DOHH2 (cell line): ENCODE measurements at regions not wholly inside any gene's neighbourhood (a gene's known extent, or its start where the extent isn't known, plus 50 kb on each side); places are given as distances from the start of the nearest gene placed in this dataset.
"Not testable (repeated sequence)": the region's sequence is repeated elsewhere in the genome, so short reads cannot be mapped to it uniquely, and the experiment has no call there.

ENCODE experiments used
- H3F3A ChIP-seq: fragments of 200-600 bp; sonication (generic), shearing (Covaris generic); 2 replicates; pipeline ENCODE4 v1.6.0; 2016; ENCODE audit warnings: antibody characterized with exemption, mild to moderate bottlenecking; ENCODE audit not compliant: control insufficient read depth, insufficient read depth
- H3K27ac ChIP-seq: fragments of 200-600 bp; sonication (generic); 2 replicates; pipeline ENCODE4 v1.5.1; 2014; ENCODE audit warnings: low read depth, mild to moderate bottlenecking, low read length, moderate library complexity
- H3K27me3 ChIP-seq: fragments of 200-600 bp; sonication (generic); 2 replicates; pipeline ENCODE4 v1.6.1; 2014; ENCODE audit warnings: mild to moderate bottlenecking, low read length, mixed read lengths; ENCODE audit not compliant: control insufficient read depth
- H3K36me3 ChIP-seq: fragments of 200-600 bp; sonication (generic); 2 replicates; pipeline ENCODE4 v1.6.1; 2014; ENCODE audit warnings: mild to moderate bottlenecking, low read length, moderate library complexity, mixed read lengths; ENCODE audit not compliant: control insufficient read depth
- H3K4me1 ChIP-seq: fragments of 200-600 bp; sonication (generic); 2 replicates; pipeline ENCODE4 v1.6.1; 2014; ENCODE audit warnings: mild to moderate bottlenecking, low read length, mixed read lengths; ENCODE audit not compliant: control insufficient read depth
- H3K4me2 ChIP-seq: fragments of 200-600 bp; sonication (generic); 2 replicates; pipeline ENCODE4 v1.6.0; 2014; ENCODE audit warnings: mild to moderate bottlenecking, low read length, moderate library complexity
- H3K4me3 ChIP-seq: fragments of 200-600 bp; sonication (generic); 2 replicates; pipeline ENCODE4 v1.5.1; 2014; ENCODE audit warnings: mild to moderate bottlenecking, low read length, mixed read lengths
- H3K79me2 ChIP-seq: fragments of 200-600 bp; sonication (generic); 2 replicates; pipeline ENCODE4 v1.6.1; 2014; ENCODE audit warnings: mild to moderate bottlenecking, low read length, mixed read lengths; ENCODE audit not compliant: control insufficient read depth
- H3K9me2 ChIP-seq: fragments of 200-600 bp; sonication (generic); replicated peaks from 2 replicates; pipeline ENCODE4 v1.6.1; 2014; ENCODE audit warnings: mild to moderate bottlenecking, low read length, mixed read lengths; ENCODE audit not compliant: control insufficient read depth
- H3K9me3 ChIP-seq: fragments of 200-600 bp; sonication (generic); 2 replicates; pipeline ENCODE4 v1.6.1; 2014; ENCODE audit warnings: antibody characterized with exemption, low read length, mixed read lengths; ENCODE audit not compliant: control insufficient read depth, insufficient read depth
- H4K20me1 ChIP-seq: fragments of 200-600 bp; sonication (generic); 2 replicates; pipeline ENCODE4 v1.6.0; 2014; ENCODE audit warnings: low read depth, mild to moderate bottlenecking, antibody characterized with exemption, low read length, moderate library complexity; ENCODE audit not compliant: control insufficient read depth, insufficient read depth
- CTCF ChIP-seq: fragments of 200-600 bp; sonication (generic); IDR thresholded peaks from one replicate; pipeline ENCODE4 v1.5.1; 2014; ENCODE audit warnings: antibody characterized with exemption, mild to moderate bottlenecking, low read depth, low read length; ENCODE audit not compliant: poor library complexity, severe bottlenecking
- EZH2phosphoT487 ChIP-seq: fragments of 200-600 bp; sonication (generic); IDR thresholded peaks from 2 replicates; pipeline ENCODE4 v1.6.1; 2017; ENCODE audit warnings: borderline replicate concordance, mild to moderate bottlenecking, antibody characterized with exemption, low read length, moderate library complexity, mixed read lengths

DNA sequence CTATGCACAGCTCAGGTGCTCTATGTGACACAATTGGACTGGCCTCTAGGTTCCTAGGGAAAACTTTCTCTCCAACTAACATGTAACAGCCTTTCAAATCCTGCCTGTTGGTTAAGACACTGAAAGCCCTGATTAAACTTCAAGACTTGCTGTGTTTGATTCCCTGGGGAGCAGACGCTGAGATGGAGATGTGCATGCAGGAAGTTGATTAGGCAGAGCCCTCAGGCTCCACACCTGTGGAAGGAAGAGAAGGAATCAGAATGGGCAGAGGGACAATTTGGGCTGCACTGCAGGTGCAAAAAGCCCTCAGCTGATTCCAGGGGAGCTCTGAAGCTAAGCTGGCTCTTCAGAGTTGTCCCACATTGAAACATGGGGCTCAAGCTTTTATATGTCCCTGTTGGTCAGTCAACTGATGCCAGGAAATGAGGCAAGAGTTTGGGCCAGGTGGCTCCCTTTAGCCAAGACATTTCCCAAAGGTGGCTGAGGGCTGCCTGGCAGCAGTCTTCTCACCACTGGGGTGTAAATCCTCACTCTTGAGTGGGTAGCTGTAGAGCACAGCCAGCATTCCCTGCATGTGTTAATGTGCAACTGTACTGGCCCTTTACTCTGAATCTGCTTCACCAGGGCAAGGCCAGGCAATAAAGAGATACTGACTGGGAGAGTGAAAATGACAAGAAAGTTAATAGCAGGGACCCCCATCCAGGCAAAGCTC lies 199.5 kb upstream of the DDX18 start:
- Histone ChIP-seq H3K9me2 (no peaks in the 10 kb centered on the region), H3F3A (no peaks in the 10 kb centered on the region)

GRCh38 chr2:117618607-117619006 lies 195.9 kb upstream of the DDX18 start:
- H3K9me2 ChIP-seq, result no peaks in the 10 kb centered on the region
- no peak overlapping the region for H3K4me3 ChIP-seq
- H3F3A ChIP-seq, result no peaks in the 10 kb centered on the region
- no peaks in the 10 kb centered on the region for H3K9me3 ChIP-seq
- H3K4me1 ChIP-seq, result no peaks in the 10 kb centered on the region
- no peaks in the 10 kb centered on the region for H3K79me2 ChIP-seq
- no peak for TF ChIP-seq EZH2phosphoT487
- peak; percentile 14 for TF ChIP-seq CTCF
- H3K4me2 ChIP-seq, result no peak overlapping the region
- H4K20me1 ChIP-seq, result no peaks in the 10 kb centered on the region
- no peaks in the 10 kb centered on the region for H3K27me3 ChIP-seq
- no peak overlapping the region for H3K27ac ChIP-seq
- H3K36me3 ChIP-seq, result no peaks in the 10 kb centered on the region

More for the DNA sequence above, 199.5 kb upstream of the DDX18 start:
- H3K27ac ChIP-seq, result no peak overlapping the region
- H3K4me1 ChIP-seq, result no peaks in the 10 kb centered on the region
- no peak overlapping the region for H3K4me2 ChIP-seq
- no peaks in the 10 kb centered on the region for H4K20me1 ChIP-seq
- no peaks in the 10 kb centered on the region for H3K9me3 ChIP-seq
- no peaks in the 10 kb centered on the region for H3K36me3 ChIP-seq
- TF ChIP-seq EZH2phosphoT487 (no peak), CTCF (no peak)
- H3K79me2 ChIP-seq, result no peaks in the 10 kb centered on the region
- H3K27me3 ChIP-seq, result no peaks in the 10 kb centered on the region
- no peak overlapping the region for H3K4me3 ChIP-seq

GRCh38 chr2:117621326-117621725 lies 193.2 kb upstream of the DDX18 start:
- Histone ChIP-seq H3F3A (no peaks in the 10 kb centered on the region), H4K20me1 (no peaks in the 10 kb centered on the region), H3K9me3 (no peaks in the 10 kb centered on the region), H3K79me2 (no peaks in the 10 kb centered on the region), H3K36me3 (no peaks in the 10 kb centered on the region), H3K9me2 (no peaks in the 10 kb centered on the region), H3K4me1 (no peaks in the 10 kb centered on the region), H3K4me2 (no peak overlapping the region), H3K27me3 (no peaks in the 10 kb centered on the region), H3K27ac (no peak overlapping the region), H3K4me3 (no peak overlapping the region)
- no peak for TF ChIP-seq CTCF
- no peak for TF ChIP-seq EZH2phosphoT487

DNA sequence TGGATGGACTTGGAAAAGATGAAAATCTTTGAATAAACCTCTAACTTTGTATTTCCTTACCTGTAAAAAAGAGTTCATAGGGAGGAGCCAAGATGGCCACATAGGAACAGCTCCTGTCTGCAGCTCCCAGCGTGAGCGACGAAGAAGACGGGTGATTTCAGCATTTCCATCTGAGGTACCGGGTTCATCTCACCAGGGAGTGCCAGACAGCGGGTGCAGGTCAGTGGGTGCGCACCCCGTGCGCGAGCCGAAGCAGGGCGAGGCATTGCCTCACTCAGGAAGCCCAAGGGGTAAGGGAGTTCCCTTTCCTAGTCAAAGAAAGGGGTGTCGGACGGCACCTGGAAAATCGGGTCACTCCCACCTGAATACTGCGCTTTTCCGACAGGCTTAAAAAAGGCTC lies 191.3 kb upstream of the DDX18 start:
- H3F3A ChIP-seq, H3K27ac ChIP-seq, H3K4me3 ChIP-seq, H3K9me2 ChIP-seq, H3K4me1 ChIP-seq, H4K20me1 ChIP-seq, H3K27me3 ChIP-seq, H3K9me3 ChIP-seq, H3K4me2 ChIP-seq, H3K36me3 ChIP-seq, H3K79me2 ChIP-seq: not testable (repeated sequence)
